A673 (cell line): ENCODE measurements at regions not wholly inside any gene's neighbourhood (a gene's known extent, or its start where the extent isn't known, plus 50 kb on each side); places are given as distances from the start of the nearest gene placed in this dataset.

Source experiments
- CTCF ChIP-seq: fragments of 300-800, 200-600 bp; sonication (generic); conservative IDR thresholded peaks from 2 replicates; pipeline ENCODE4 v1.5.1; 2017; ENCODE audit warnings: low read depth, mild to moderate bottlenecking, antibody characterized with exemption, low read length, moderate library complexity, mixed read lengths
- EZH2 ChIP-seq: fragments of 200-600 bp; sonication (generic); IDR thresholded peaks from 2 replicates; pipeline ENCODE4 v1.6.1; 2017; ENCODE audit warnings: borderline replicate concordance, low read depth, mild to moderate bottlenecking, mixed read lengths, antibody characterized with exemption, low read length; ENCODE audit not compliant: poor library complexity, severe bottlenecking

GRCh38 chr7:81267508-81267907, 348.7 kb upstream of the SEMA3C start:
- TF ChIP-seq CTCF (no peak), EZH2 (no peak)
